Eye (tissue), 1 donor: ENCODE measurements at regions not wholly inside any gene's neighbourhood (a gene's known extent, or its start where the extent isn't known, plus 50 kb on each side); places are given as distances from the start of the nearest gene placed in this dataset.
A peak's percentile ranks its signal among the peaks of the same experiment; 100 is the strongest.
"Not testable (repeated sequence)": the region's sequence is repeated elsewhere in the genome, so short reads cannot be mapped to it uniquely, and the experiment has no call there.

ENCODE experiments used
- DNase-seq: peaks from one replicate; pipeline ENCODE4 v3.0.0-alpha.2; 2015

GRCh38 chr13:44652962-44653660 is 77.0 kb upstream of the TSC22D1 start:
- DNase-seq: peak; percentile 33

GRCh38 chr13:44652168-44652567 is 76.0 kb upstream of the TSC22D1 start:
- DNase-seq: no peak

GRCh38 chr13:44651724-44652123 is 75.6 kb upstream of the TSC22D1 start:
- no peak for DNase-seq

- no peak for DNase-seq
Measured at GRCh38 chr13:44651209-44651608, 75.1 kb upstream of the TSC22D1 start.

GRCh38 chr13:44649834-44650233 is 73.7 kb upstream of the TSC22D1 start:
- DNase-seq: no peak

GRCh38 chr13:44649104-44649428 is 72.9 kb upstream of the TSC22D1 start:
- no peak for DNase-seq

- DNase-seq: peak; percentile 65
Measured at GRCh38 chr13:44648392-44649103, 72.4 kb upstream of the TSC22D1 start.

GRCh38 chr13:44647560-44647959 is 71.4 kb upstream of the TSC22D1 start:
- DNase-seq: not testable (repeated sequence)

GRCh38 chr13:44646044-44646443 is 69.9 kb upstream of the TSC22D1 start:
- DNase-seq: no peak

- DNase-seq: no peak
Measured at GRCh38 chr13:44643256-44643655, 67.1 kb upstream of the TSC22D1 start.

- DNase-seq: no peak
Measured at GRCh38 chr13:44637581-44637980, 61.5 kb upstream of the TSC22D1 start.

- DNase-seq: no peak
Measured at GRCh38 chr13:44629465-44630183, 53.5 kb upstream of the TSC22D1 start.

- DNase-seq: not testable (repeated sequence)
Measured at GRCh38 chr13:44628826-44629225, 52.7 kb upstream of the TSC22D1 start.

- no peak for DNase-seq
Measured at GRCh38 chr13:44627441-44627840, 51.3 kb upstream of the TSC22D1 start.

GRCh38 chr13:44626176-44626575 is 50.0 kb upstream of the TSC22D1 start:
- no peak for DNase-seq
